HCT116 (cell line): ENCODE measurements at regions not wholly inside any gene's neighbourhood (a gene's known extent, or its start where the extent isn't known, plus 50 kb on each side); places are given as distances from the start of the nearest gene placed in this dataset.

ENCODE experiments used
- ATAC-seq: fragments of 200-7000 bp; cut with Tn5 transposase; 2 replicates; pipeline ENCODE4 v1.9.1; 2020; ENCODE audit warnings: mild to moderate bottlenecking, moderate library complexity
- BruUV-seq: library from RNA; stranded (reverse); fragments of 400-500 nt; replicated peaks from 2 replicates; lab custom pipeline; 2021; lab: Mats Ljungman, UMichigan
- CTCF ChIA-PET: fragments of 300-600 bp; sonication (Branson Sonifier 250); formaldehyde crosslinking; loops from one replicate; lab custom pipeline; 2021; ENCODE audit warnings: antibody characterized with exemption; lab: Charles Lee
- POLR2A ChIA-PET: fragments of 300-600, 350-600 bp; sonication (Branson Sonifier 250); formaldehyde crosslinking; loops from one replicate; lab custom pipeline; 2021; ENCODE audit warnings: antibody characterized with exemption; lab: Charles Lee
- RAD21 ChIA-PET, 2 experiments: fragments of 300-600 bp; sonication (Branson Sonifier 250); formaldehyde crosslinking; loops; one replicate each; lab custom pipeline; 2023; ENCODE audit warnings: low total read pairs in 2 of 2; ENCODE audit not compliant: uncharacterized antibody in 2 of 2, unreplicated experiment in 2 of 2, low non-redundant PET in 1 of 2; lab: Charles Lee
- DNase-seq: peaks from one replicate; pipeline ENCODE4 v3.0.0-alpha.2; 2010; ENCODE audit warnings: low read depth, low spot score
- H2AFZ ChIP-seq: fragments of 200-600 bp; shearing (Covaris generic), sonication (generic); 2 replicates; pipeline ENCODE4 v1.6.1; 2017; ENCODE audit warnings: low read depth, mixed run types, mixed read lengths, antibody characterized with exemption, low read length; ENCODE audit not compliant: poor library complexity, severe bottlenecking
- H3K27ac ChIP-seq: 2 replicates; pipeline ENCODE4 v1.5.1; 2012; ENCODE audit warnings: low read depth, low read length
- H3K27me3 ChIP-seq: fragments of 200-600 bp; sonication (generic); 2 replicates; pipeline ENCODE4 v1.6.1; 2016; ENCODE audit warnings: mixed run types, low read length, mixed read lengths; ENCODE audit not compliant: insufficient read depth
- H3K36me3 ChIP-seq, 2 experiments: fragments of 200-500 bp in 1 of 2; fragments of 200-600 bp in 1 of 2; sonication (Bioruptor generic) in 1 of 2; sonication (generic) in 1 of 2; 2 replicates each; pipeline versions ENCODE4 v1.5.1 to v1.6.1; 2014 to 2016; ENCODE audit warnings: low read length in 2 of 2, inconsistent platforms in 1 of 2, mixed read lengths in 1 of 2, mixed run types in 1 of 2; ENCODE audit not compliant: insufficient read depth in 2 of 2, control insufficient read depth in 1 of 2
- H3K4me1 ChIP-seq, 2 experiments: fragments of 200-600 bp in 1 of 2; sonication (generic) in 1 of 2; 2 replicates each; pipeline versions ENCODE4 v1.5.1 to v1.6.1; 2012 to 2017; ENCODE audit warnings: low read length in 2 of 2, inconsistent platforms in 1 of 2, mild to moderate bottlenecking in 1 of 2, mixed read lengths in 1 of 2, mixed run types in 1 of 2, moderate library complexity in 1 of 2; ENCODE audit not compliant: insufficient read depth in 2 of 2, control insufficient read depth in 1 of 2
- H3K4me2 ChIP-seq: fragments of 200-600 bp; sonication (generic); 2 replicates; pipeline ENCODE4 v1.6.1; 2017; ENCODE audit warnings: mixed run types, low read length, mixed read lengths
- H3K4me3 ChIP-seq, 2 experiments: fragments of 200-600 bp in 1 of 2; sonication (generic) in 1 of 2; replicated peaks in 1 of 2; 2 replicates each; pipeline ENCODE4 v1.5.1; 2011 to 2016; ENCODE audit warnings: low read length in 2 of 2, control low read depth in 1 of 2, low read depth in 1 of 2, mild to moderate bottlenecking in 1 of 2, mixed read lengths in 1 of 2, mixed run types in 1 of 2
- H3K79me2 ChIP-seq: fragments of 200-600 bp; sonication (generic); 2 replicates; pipeline ENCODE4 v1.6.1; 2017; ENCODE audit warnings: mild to moderate bottlenecking, mixed run types, low read length, moderate library complexity, mixed read lengths; ENCODE audit not compliant: insufficient read depth
- H3K9ac ChIP-seq: fragments of 200-600 bp; sonication (generic); 2 replicates; pipeline ENCODE4 v1.6.1; 2016; ENCODE audit warnings: low read length, mixed read lengths
- H3K9me2 ChIP-seq: fragments of 200-600 bp; sonication (generic), shearing (Covaris generic); 2 replicates; pipeline ENCODE4 v1.6.1; 2017; ENCODE audit warnings: mixed run types, mild to moderate bottlenecking, moderate library complexity; ENCODE audit not compliant: insufficient read depth
- H3K9me3 ChIP-seq, 2 experiments: fragments of 200-500 bp in 1 of 2; fragments of 200-600 bp in 1 of 2; sonication (Bioruptor generic) in 1 of 2; sonication (generic) in 1 of 2; 2 replicates each; pipeline ENCODE4 v1.6.1; 2014 to 2017; ENCODE audit warnings: low read length in 2 of 2, mixed read lengths in 2 of 2, inconsistent platforms in 1 of 2, low read depth in 1 of 2, mild to moderate bottlenecking in 1 of 2, mixed run types in 1 of 2, moderate library complexity in 1 of 2; ENCODE audit not compliant: control insufficient read depth in 1 of 2, insufficient read depth in 1 of 2
- H4K20me1 ChIP-seq: fragments of 200-600 bp; sonication (generic), shearing (Covaris generic); 2 replicates; pipeline ENCODE4 v1.6.1; 2017; ENCODE audit warnings: mixed run types, mild to moderate bottlenecking, moderate library complexity; ENCODE audit not compliant: insufficient read depth
- CEBPB ChIP-seq: IDR thresholded peaks from 2 replicates; pipeline ENCODE4 v1.6.1; 2012; ENCODE audit warnings: low read depth
- EGR1 ChIP-seq: IDR thresholded peaks from 2 replicates; pipeline ENCODE4 v1.6.1; 2012; ENCODE audit warnings: low read depth
- ELF1 ChIP-seq: IDR thresholded peaks from 2 replicates; pipeline ENCODE4 v1.6.1; 2012; ENCODE audit warnings: low read depth, borderline replicate concordance
- EZH2phosphoT487 ChIP-seq: fragments of 200-600 bp; IDR thresholded peaks from 2 replicates; pipeline ENCODE4 v1.6.1; 2018; ENCODE audit warnings: antibody characterized with exemption, borderline replicate concordance
- FOSL1 ChIP-seq: IDR thresholded peaks from 2 replicates; pipeline ENCODE4 v1.6.1; 2012; ENCODE audit warnings: low read depth
- POLR2A ChIP-seq: IDR thresholded peaks from 2 replicates; pipeline ENCODE4 v1.7.0; 2011; ENCODE audit warnings: borderline replicate concordance; ENCODE audit not compliant: insufficient read depth, insufficient read length; ENCODE audit errors: extremely low read depth
- POLR2AphosphoS5 ChIP-seq: IDR thresholded peaks from 2 replicates; pipeline ENCODE4 v1.6.1; 2011; ENCODE audit warnings: mild to moderate bottlenecking, low read depth, low read length, moderate library complexity
- RAD21 ChIP-seq: IDR thresholded peaks from 2 replicates; pipeline ENCODE4 v1.6.1; 2012; ENCODE audit warnings: low read depth, mild to moderate bottlenecking
- SIN3A ChIP-seq: IDR thresholded peaks from 2 replicates; pipeline ENCODE4 v1.6.1; 2012; ENCODE audit warnings: low read depth
- TCF7L2 ChIP-seq: IDR thresholded peaks from 2 replicates; pipeline ENCODE4 v1.7.0; 2011; ENCODE audit warnings: borderline replicate concordance, inconsistent platforms; ENCODE audit not compliant: insufficient read depth, insufficient read length; ENCODE audit errors: extremely low read depth
- YY1 ChIP-seq: IDR thresholded peaks from 2 replicates; pipeline ENCODE4 v1.6.1; 2011; ENCODE audit warnings: low read length, low read depth, moderate library complexity, mild to moderate bottlenecking; ENCODE audit not compliant: insufficient replicate concordance; ENCODE audit errors: extremely low read depth
- ZBTB33 ChIP-seq: IDR thresholded peaks from 2 replicates; pipeline ENCODE4 v1.6.1; 2011; ENCODE audit warnings: mild to moderate bottlenecking, low read length, moderate library complexity; ENCODE audit not compliant: insufficient replicate concordance; ENCODE audit errors: extremely low read depth
- ZNF274 ChIP-seq: fragments of 200-500 bp; sonication (Bioruptor generic); IDR thresholded peaks from 2 replicates; pipeline ENCODE4 v1.6.1; 2014; ENCODE audit warnings: mild to moderate bottlenecking, low read depth, low read length, inconsistent platforms
- intact Hi-C: fragments of 100-400 bp; cut with micrococcal nuclease; formaldehyde crosslinking; loops from 2 replicates; pipeline ENCODE4 v1.10.0; 2022

- POLR2A ChIA-PET, result no interaction called here
- no peak overlapping the region for H3K4me3 ChIP-seq
- no peak for ATAC-seq
These were observed 302.0 kb upstream of the PRDM1 start for GRCh38 chr6:105784179-105784578.

GRCh38 chr6:105783333-105783935, 302.7 kb upstream of the PRDM1 start:
- no peaks in the 10 kb centered on the region for H3K79me2 ChIP-seq
- intact Hi-C loops, result no loop called here
- DNase-seq (no peak), ATAC-seq (no peak)
- H2AFZ ChIP-seq, result no peak overlapping the region
- H3K36me3 ChIP-seq, result no peaks in the 10 kb centered on the region
- no peak overlapping the region for H3K4me3 ChIP-seq
- H3K27ac ChIP-seq, result no peak overlapping the region
- peaks cover 12 to 25% of the 10 kb centered on the region in 2 experiments for H3K4me1 ChIP-seq
- no peaks in the 10 kb centered on the region for H3K9me3 ChIP-seq
- BruUV-seq, result no TSS peak
- no peaks in the 10 kb centered on the region for H3K9me2 ChIP-seq
- CTCF ChIA-PET, result no interaction called here
- POLR2A ChIA-PET, result no interaction called here
- no peaks in the 10 kb centered on the region for H3K27me3 ChIP-seq
- no peaks in the 10 kb centered on the region for H4K20me1 ChIP-seq
- TF ChIP-seq TCF7L2 (no peak), SIN3A (no peak), RAD21 (no peak), ELF1 (no peak), EZH2phosphoT487 (no peak), CEBPB (no peak), ZBTB33 (no peak), POLR2AphosphoS5 (no peak), YY1 (no peak), ZNF274 (no peak), POLR2A (no peak), FOSL1 (no peak), EGR1 (no peak)
- H3K4me2 ChIP-seq, result no peak overlapping the region
- H3K9ac ChIP-seq, result no peak overlapping the region
- RAD21 ChIA-PET, result no interaction called here

More at GRCh38 chr6:105784179-105784578, 302.0 kb upstream of the PRDM1 start:
- TF ChIP-seq CEBPB, result no peak
- TF ChIP-seq POLR2A, result no peak
- Histone ChIP-seq H2AFZ (no peak overlapping the region), H3K79me2 (no peaks in the 10 kb centered on the region), H3K27ac (no peak overlapping the region), H3K27me3 (no peaks in the 10 kb centered on the region), H3K9me3 (no peaks in the 10 kb centered on the region), H3K9ac (no peak overlapping the region), H4K20me1 (no peaks in the 10 kb centered on the region), H3K36me3 (no peaks in the 10 kb centered on the region), H3K4me2 (no peak overlapping the region), H3K9me2 (no peaks in the 10 kb centered on the region), H3K4me1 (peaks cover 12 to 25% of the 10 kb centered on the region in 2 experiments)
- no TSS peak for BruUV-seq
- DNase-seq, result no peak
- CTCF ChIA-PET, result no interaction called here
- RAD21 ChIA-PET, result no interaction called here
- intact Hi-C loops, result no loop called here
